GM23338 (cell line): ENCODE measurements at regions not wholly inside any gene's neighbourhood (a gene's known extent, or its start where the extent isn't known, plus 50 kb on each side); places are given as distances from the start of the nearest gene placed in this dataset.

Experiments
- ATAC-seq: fragments of 200-7000 bp; cut with Tn5 transposase; 3 replicates; pipeline ENCODE4 v1.9.1; 2020
- DNase-seq: peaks from one replicate; pipeline ENCODE4 v3.0.0-alpha.2; 2015; ENCODE audit warnings: low spot score
- H2AFZ ChIP-seq: fragments of 200-600 bp; sonication (generic); 2 replicates; pipeline ENCODE4 v1.8.0; 2016; ENCODE audit warnings: antibody characterized with exemption, mild to moderate bottlenecking, moderate library complexity
- H3F3A ChIP-seq: fragments of 200-600 bp; sonication (generic); replicated peaks from 2 replicates; pipeline ENCODE4 v1.8.0; 2017; ENCODE audit warnings: antibody characterized with exemption, mixed run types, low read depth
- H3K27ac ChIP-seq: fragments of 200-600 bp; sonication (generic); 2 replicates; pipeline ENCODE4 v1.6.1; 2016; ENCODE audit warnings: low read depth
- H3K27me3 ChIP-seq: fragments of 200-600 bp; sonication (generic); 2 replicates; pipeline ENCODE4 v1.8.0; 2016; ENCODE audit warnings: mild to moderate bottlenecking, mixed run types, moderate library complexity; ENCODE audit not compliant: insufficient read depth
- H3K36me3 ChIP-seq: fragments of 200-600 bp; sonication (generic); 2 replicates; pipeline ENCODE4 v1.8.0; 2016; ENCODE audit warnings: mild to moderate bottlenecking; ENCODE audit not compliant: insufficient read depth
- H3K4me1 ChIP-seq: fragments of 200-600 bp; sonication (generic); 2 replicates; pipeline ENCODE4 v1.8.0; 2016; ENCODE audit warnings: mild to moderate bottlenecking, moderate library complexity; ENCODE audit not compliant: insufficient read depth
- H3K4me2 ChIP-seq: fragments of 200-600 bp; sonication (generic); 2 replicates; pipeline ENCODE4 v1.7.1; 2017; ENCODE audit warnings: mixed run types
- H3K4me3 ChIP-seq: fragments of 200-600 bp; sonication (generic); 2 replicates; pipeline ENCODE4 v1.6.1; 2016; ENCODE audit warnings: mixed run types
- H3K79me2 ChIP-seq: fragments of 200-600 bp; sonication (generic); replicated peaks from 2 replicates; pipeline ENCODE4 v1.8.0; 2017; ENCODE audit warnings: mild to moderate bottlenecking; ENCODE audit not compliant: insufficient read depth
- H3K9me2 ChIP-seq: fragments of 200-600 bp; sonication (generic); 2 replicates; pipeline ENCODE4 v1.8.0; 2017; ENCODE audit not compliant: insufficient read depth
- H4K20me1 ChIP-seq: fragments of 200-600 bp; sonication (generic); replicated peaks from 2 replicates; pipeline ENCODE4 v1.8.0; 2017; ENCODE audit warnings: mild to moderate bottlenecking; ENCODE audit not compliant: insufficient read depth
- H3K27ac Mint-ChIP-seq: 2 replicates; pipeline ENCODE4 v1.8.0; 2020; ENCODE audit warnings: inconsistent platforms, mild to moderate bottlenecking, moderate library complexity, mixed read lengths
- H3K27me3 Mint-ChIP-seq: 3 replicates; pipeline ENCODE4 v1.8.0; 2022; ENCODE audit warnings: low read depth, mild to moderate bottlenecking, moderate library complexity, mixed read lengths, inconsistent platforms; ENCODE audit not compliant: insufficient read depth, poor library complexity
- H3K36me3 Mint-ChIP-seq: 3 replicates; pipeline ENCODE4 v1.8.0; 2021; ENCODE audit warnings: low read depth, mild to moderate bottlenecking, inconsistent platforms, moderate library complexity, mixed read lengths
- H3K4me1 Mint-ChIP-seq: 3 replicates; pipeline ENCODE4 v1.8.0; 2020; ENCODE audit warnings: mild to moderate bottlenecking, inconsistent platforms, mixed read lengths
- H3K4me3 Mint-ChIP-seq: 3 replicates; pipeline ENCODE4 v1.8.0; 2021; ENCODE audit warnings: moderate library complexity, mild to moderate bottlenecking, inconsistent platforms, mixed read lengths
- H3K9me3 Mint-ChIP-seq: 3 replicates; pipeline ENCODE4 v1.8.0; 2020; ENCODE audit warnings: moderate library complexity, mild to moderate bottlenecking, inconsistent platforms, mixed read lengths
- CREB1 ChIP-seq: fragments of 250-450 bp; sonication (Bioruptor Pico); IDR thresholded peaks from 2 replicates; pipeline ENCODE4 v1.5.0; 2020; ENCODE audit warnings: low read depth, mild to moderate bottlenecking, moderate library complexity
- EZH2 ChIP-seq: fragments of 200-600 bp; sonication (generic); IDR thresholded peaks from one replicate; pipeline ENCODE4 v1.8.0; 2017; ENCODE audit warnings: antibody characterized with exemption, mild to moderate bottlenecking, low read depth; ENCODE audit not compliant: unreplicated experiment
- EZH2phosphoT487 ChIP-seq: fragments of 200-600 bp; sonication (generic); IDR thresholded peaks from one replicate; pipeline ENCODE4 v1.8.1; 2018; ENCODE audit warnings: antibody characterized with exemption; ENCODE audit not compliant: unreplicated experiment
- JUNB ChIP-seq: IDR thresholded peaks from one replicate; pipeline ENCODE4 v1.6.1; 2016; ENCODE audit warnings: antibody characterized with exemption; ENCODE audit not compliant: unreplicated experiment
- NANOG ChIP-seq: IDR thresholded peaks from 2 replicates; pipeline ENCODE4 v1.6.1; 2016; ENCODE audit warnings: antibody characterized with exemption, borderline replicate concordance
- POLR2AphosphoS5 ChIP-seq: IDR thresholded peaks from 2 replicates; pipeline ENCODE4 v1.6.1; 2016; ENCODE audit warnings: antibody characterized with exemption, low read depth
- STAT1 ChIP-seq: IDR thresholded peaks from one replicate; pipeline ENCODE4 v1.6.1; 2016; ENCODE audit warnings: antibody characterized with exemption; ENCODE audit not compliant: unreplicated experiment
- ZNF114 ChIP-seq: fragments of 250-450 bp; sonication (Bioruptor Pico); IDR thresholded peaks from 2 replicates; pipeline ENCODE4 v1.5.0; 2020; ENCODE audit warnings: mild to moderate bottlenecking, moderate library complexity
- ZNF331 ChIP-seq: fragments of 250-450 bp; sonication (Bioruptor Pico); IDR thresholded peaks from 2 replicates; pipeline ENCODE4 v1.5.0; 2020; ENCODE audit warnings: low read depth, mild to moderate bottlenecking, moderate library complexity
- TF ChIP-seq, protein P1 (sequence below), 2 experiments: fragments of 200-600 bp in 1 of 2; sonication (generic) in 1 of 2; conservative IDR thresholded peaks; 2 replicates each; pipeline versions ENCODE4 v1.5.1 to v1.6.1; 2016 to 2017; ENCODE audit warnings: antibody characterized with exemption in 2 of 2, low read depth in 2 of 2, mild to moderate bottlenecking in 2 of 2, moderate library complexity in 1 of 2
- TF ChIP-seq, protein P2 (sequence below): IDR thresholded peaks from one replicate; pipeline ENCODE4 v1.6.1; 2018; ENCODE audit warnings: antibody characterized with exemption; ENCODE audit not compliant: unreplicated experiment
- TF ChIP-seq, protein P3 (sequence below): IDR thresholded peaks from 2 replicates; pipeline ENCODE4 v1.6.1; 2016; ENCODE audit warnings: antibody characterized with exemption

DNA sequence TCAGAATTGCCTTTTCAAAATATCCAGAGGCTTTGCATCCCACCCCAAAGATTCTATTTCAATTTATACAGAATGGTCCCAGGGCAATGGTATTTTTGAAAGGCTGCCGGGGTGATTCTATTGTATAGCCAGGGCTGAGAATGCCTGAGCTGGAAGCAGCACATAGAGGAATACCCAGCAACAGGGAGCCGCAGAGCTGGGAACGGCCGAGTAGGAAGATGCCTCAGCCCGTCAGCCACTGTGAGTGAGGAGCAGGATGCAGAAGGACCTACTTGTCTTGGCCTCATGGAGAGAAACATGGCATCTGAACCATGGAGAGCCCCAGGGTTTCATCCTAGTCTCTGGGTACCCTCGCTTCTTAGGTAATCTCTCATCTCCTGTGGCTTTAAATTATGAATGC is 170.8 kb upstream of the FHL2 start (continued):
- TF ChIP-seq, protein P1, sequence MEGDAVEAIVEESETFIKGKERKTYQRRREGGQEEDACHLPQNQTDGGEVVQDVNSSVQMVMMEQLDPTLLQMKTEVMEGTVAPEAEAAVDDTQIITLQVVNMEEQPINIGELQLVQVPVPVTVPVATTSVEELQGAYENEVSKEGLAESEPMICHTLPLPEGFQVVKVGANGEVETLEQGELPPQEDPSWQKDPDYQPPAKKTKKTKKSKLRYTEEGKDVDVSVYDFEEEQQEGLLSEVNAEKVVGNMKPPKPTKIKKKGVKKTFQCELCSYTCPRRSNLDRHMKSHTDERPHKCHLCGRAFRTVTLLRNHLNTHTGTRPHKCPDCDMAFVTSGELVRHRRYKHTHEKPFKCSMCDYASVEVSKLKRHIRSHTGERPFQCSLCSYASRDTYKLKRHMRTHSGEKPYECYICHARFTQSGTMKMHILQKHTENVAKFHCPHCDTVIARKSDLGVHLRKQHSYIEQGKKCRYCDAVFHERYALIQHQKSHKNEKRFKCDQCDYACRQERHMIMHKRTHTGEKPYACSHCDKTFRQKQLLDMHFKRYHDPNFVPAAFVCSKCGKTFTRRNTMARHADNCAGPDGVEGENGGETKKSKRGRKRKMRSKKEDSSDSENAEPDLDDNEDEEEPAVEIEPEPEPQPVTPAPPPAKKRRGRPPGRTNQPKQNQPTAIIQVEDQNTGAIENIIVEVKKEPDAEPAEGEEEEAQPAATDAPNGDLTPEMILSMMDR (conservative IDR thresholded peaks at IDR 0.05; ENCODE audit: low read depth in 2 of 2): no peak
- TF ChIP-seq EZH2: no peak

- Mint-ChIP-seq H3K4me1 (peaks cover 3% of the 10 kb centered on the region; the same call in 2 of the 3 replicates), H3K9me3 (no peaks in the 10 kb centered on the region), H3K27ac (no peak overlapping the region), H3K4me3 (no peak overlapping the region), H3K36me3 (no peaks in the 10 kb centered on the region), H3K27me3 (no peaks in the 10 kb centered on the region)
- Histone ChIP-seq H3F3A (no peaks in the 10 kb centered on the region), H3K36me3 (no peaks in the 10 kb centered on the region), H3K27me3 (no peaks in the 10 kb centered on the region), H3K4me3 (no peak overlapping the region), H4K20me1 (no peaks in the 10 kb centered on the region), H3K9me2 (no peaks in the 10 kb centered on the region), H3K27ac (no peak overlapping the region), H3K4me1 (no peaks in the 10 kb centered on the region), H3K79me2 (no peaks in the 10 kb centered on the region), H2AFZ (no peak overlapping the region), H3K4me2 (no peak overlapping the region)
- ATAC-seq (no peak), DNase-seq (no peak)
- TF ChIP-seq EZH2phosphoT487 (no peak), NANOG (no peak), JUNB (no peak), ZNF114 (CRISPR knock-in tag) (no peak), EZH2 (no peak), POLR2AphosphoS5 (no peak), STAT1 (no peak), ZNF331 (CRISPR knock-in tag) (no peak), CREB1 (CRISPR knock-in tag) (no peak)
- TF ChIP-seq, protein P2, sequence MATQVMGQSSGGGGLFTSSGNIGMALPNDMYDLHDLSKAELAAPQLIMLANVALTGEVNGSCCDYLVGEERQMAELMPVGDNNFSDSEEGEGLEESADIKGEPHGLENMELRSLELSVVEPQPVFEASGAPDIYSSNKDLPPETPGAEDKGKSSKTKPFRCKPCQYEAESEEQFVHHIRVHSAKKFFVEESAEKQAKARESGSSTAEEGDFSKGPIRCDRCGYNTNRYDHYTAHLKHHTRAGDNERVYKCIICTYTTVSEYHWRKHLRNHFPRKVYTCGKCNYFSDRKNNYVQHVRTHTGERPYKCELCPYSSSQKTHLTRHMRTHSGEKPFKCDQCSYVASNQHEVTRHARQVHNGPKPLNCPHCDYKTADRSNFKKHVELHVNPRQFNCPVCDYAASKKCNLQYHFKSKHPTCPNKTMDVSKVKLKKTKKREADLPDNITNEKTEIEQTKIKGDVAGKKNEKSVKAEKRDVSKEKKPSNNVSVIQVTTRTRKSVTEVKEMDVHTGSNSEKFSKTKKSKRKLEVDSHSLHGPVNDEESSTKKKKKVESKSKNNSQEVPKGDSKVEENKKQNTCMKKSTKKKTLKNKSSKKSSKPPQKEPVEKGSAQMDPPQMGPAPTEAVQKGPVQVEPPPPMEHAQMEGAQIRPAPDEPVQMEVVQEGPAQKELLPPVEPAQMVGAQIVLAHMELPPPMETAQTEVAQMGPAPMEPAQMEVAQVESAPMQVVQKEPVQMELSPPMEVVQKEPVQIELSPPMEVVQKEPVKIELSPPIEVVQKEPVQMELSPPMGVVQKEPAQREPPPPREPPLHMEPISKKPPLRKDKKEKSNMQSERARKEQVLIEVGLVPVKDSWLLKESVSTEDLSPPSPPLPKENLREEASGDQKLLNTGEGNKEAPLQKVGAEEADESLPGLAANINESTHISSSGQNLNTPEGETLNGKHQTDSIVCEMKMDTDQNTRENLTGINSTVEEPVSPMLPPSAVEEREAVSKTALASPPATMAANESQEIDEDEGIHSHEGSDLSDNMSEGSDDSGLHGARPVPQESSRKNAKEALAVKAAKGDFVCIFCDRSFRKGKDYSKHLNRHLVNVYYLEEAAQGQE: no peak
- TF ChIP-seq, protein P3, sequence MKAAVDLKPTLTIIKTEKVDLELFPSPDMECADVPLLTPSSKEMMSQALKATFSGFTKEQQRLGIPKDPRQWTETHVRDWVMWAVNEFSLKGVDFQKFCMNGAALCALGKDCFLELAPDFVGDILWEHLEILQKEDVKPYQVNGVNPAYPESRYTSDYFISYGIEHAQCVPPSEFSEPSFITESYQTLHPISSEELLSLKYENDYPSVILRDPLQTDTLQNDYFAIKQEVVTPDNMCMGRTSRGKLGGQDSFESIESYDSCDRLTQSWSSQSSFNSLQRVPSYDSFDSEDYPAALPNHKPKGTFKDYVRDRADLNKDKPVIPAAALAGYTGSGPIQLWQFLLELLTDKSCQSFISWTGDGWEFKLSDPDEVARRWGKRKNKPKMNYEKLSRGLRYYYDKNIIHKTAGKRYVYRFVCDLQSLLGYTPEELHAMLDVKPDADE: no peak
- TF ChIP-seq, protein P1 (conservative IDR thresholded peaks at IDR 0.05; ENCODE audit: low read depth in 2 of 2): no peak
Measured at GRCh38 chr2:105567996-105568494, 169.2 kb upstream of the FHL2 start.
